Keratinocyte (primary cell): ENCODE measurements at regions not wholly inside any gene's neighbourhood (a gene's known extent, or its start where the extent isn't known, plus 50 kb on each side); places are given as distances from the start of the nearest gene placed in this dataset.
"Not testable (repeated sequence)": the region's sequence is repeated elsewhere in the genome, so short reads cannot be mapped to it uniquely, and the experiment has no call there.

Experiments used
- DNase-seq: peaks from one replicate; pipeline ENCODE4 v3.0.0-alpha.2; 2011; ENCODE audit warnings: low read depth, missing footprints, low spot score
- FAIRE-seq: peaks from 2 replicates; lab custom pipeline; 2011; peaks lifted over from hg19 to GRCh38; lab: Jason Lieb, UNC
- H2AFZ ChIP-seq: 2 replicates; pipeline ENCODE4 v1.6.0; 2012; ENCODE audit warnings: low read length, control low read depth, inconsistent platforms; ENCODE audit not compliant: control insufficient read depth
- H3K27ac ChIP-seq: 2 replicates; pipeline ENCODE4 v1.5.1; 2011; ENCODE audit warnings: low read length; ENCODE audit not compliant: control insufficient read depth, insufficient read depth
- H3K27me3 ChIP-seq: 3 replicates; pipeline ENCODE4 v1.6.0; 2011; ENCODE audit warnings: low read length; ENCODE audit not compliant: control insufficient read depth, insufficient read depth; ENCODE audit errors: extremely low read depth
- H3K36me3 ChIP-seq, 2 experiments: 2 replicates in 1 of 2; 3 replicates in 1 of 2; pipeline ENCODE4 v1.5.1; 2011; ENCODE audit warnings: low read length in 2 of 2, mild to moderate bottlenecking in 1 of 2; ENCODE audit not compliant: control insufficient read depth in 2 of 2, insufficient read depth in 2 of 2; ENCODE audit errors: extremely low read depth in 1 of 2
- H3K4me1 ChIP-seq: 3 replicates; pipeline ENCODE4 v1.5.1; 2011; ENCODE audit warnings: low read length; ENCODE audit not compliant: control insufficient read depth, insufficient read depth; ENCODE audit errors: extremely low read depth
- H3K4me2 ChIP-seq: 3 replicates; pipeline ENCODE4 v1.6.0; 2011; ENCODE audit warnings: low read depth, low read length; ENCODE audit not compliant: control insufficient read depth, insufficient read depth; ENCODE audit errors: extremely low read depth
- H3K4me3 ChIP-seq, 3 experiments: fragments of 200-600 bp in 1 of 3; sonication (generic) in 1 of 3; 2 replicates in 2 of 3; 3 replicates in 1 of 3; pipeline ENCODE4 v1.5.1; 2011 to 2016; ENCODE audit warnings: low read length in 3 of 3, mild to moderate bottlenecking in 3 of 3, control low read depth in 2 of 3, inconsistent platforms in 1 of 3, low read depth in 1 of 3, mixed read lengths in 1 of 3, mixed run types in 1 of 3, moderate library complexity in 1 of 3; ENCODE audit not compliant: control insufficient read depth in 2 of 3, insufficient read depth in 2 of 3; ENCODE audit errors: extremely low read depth in 1 of 3
- H3K79me2 ChIP-seq: 2 replicates; pipeline ENCODE4 v1.6.0; 2012; ENCODE audit warnings: low read length; ENCODE audit not compliant: control insufficient read depth, insufficient read depth
- H3K9ac ChIP-seq: 3 replicates; pipeline ENCODE4 v1.6.0; 2011; ENCODE audit warnings: low read length; ENCODE audit not compliant: control insufficient read depth, insufficient read depth; ENCODE audit errors: extremely low read depth
- H3K9me1 ChIP-seq: 3 replicates; pipeline ENCODE4 v1.6.0; 2011; ENCODE audit warnings: low read length; ENCODE audit not compliant: control insufficient read depth, insufficient read depth; ENCODE audit errors: extremely low read depth
- H3K9me3 ChIP-seq: 2 replicates; pipeline ENCODE4 v1.5.1; 2012; ENCODE audit warnings: low read depth, low read length; ENCODE audit not compliant: control insufficient read depth
- H4K20me1 ChIP-seq: 3 replicates; pipeline ENCODE4 v1.6.0; 2011; ENCODE audit warnings: low read length; ENCODE audit not compliant: control insufficient read depth, insufficient read depth; ENCODE audit errors: extremely low read depth
- CTCF ChIP-seq, 3 experiments: IDR thresholded peaks in 1 of 3; conservative IDR thresholded peaks in 1 of 3; optimal IDR thresholded peaks in 1 of 3; 2 replicates in 2 of 3; 3 replicates in 1 of 3; pipeline versions ENCODE3 to v1.5.1; 2011; ENCODE audit warnings: low read length in 3 of 3, mild to moderate bottlenecking in 3 of 3, moderate library complexity in 2 of 3, control low read depth in 1 of 3, inconsistent platforms in 1 of 3; ENCODE audit not compliant: insufficient read depth in 2 of 3; ENCODE audit errors: extremely low read depth in 1 of 3
- EZH2 ChIP-seq: IDR thresholded peaks from one replicate; pipeline ENCODE4 v1.6.1; 2012; ENCODE audit warnings: inconsistent platforms, mild to moderate bottlenecking, low read length, moderate library complexity
- dilution Hi-C: fragments of 300-500 bp; cut with MboI; formaldehyde crosslinking; loops from one replicate; pipeline ENCODE4 v1.7.0; 2020; ENCODE audit warnings: low sequenced_read_pairs; ENCODE audit not compliant: extremely low pct_ligation_motif_present

GRCh38 chr1:194618101-194618500, 1431.7 kb upstream of the B3GALT2 start:
- TF ChIP-seq CTCF (optimal IDR thresholded peaks at IDR 0.05 in 1 of 3, IDR thresholded peaks at IDR 0.05 in 1 of 3, conservative IDR thresholded peaks at IDR 0.05 in 1 of 3; ENCODE audit: extremely low read depth in 1 of 3, insufficient read depth in 2 of 3, low read length in 3 of 3): no peak
- no peak for TF ChIP-seq EZH2
- no peaks in the 10 kb centered on the region for H3K36me3 ChIP-seq
- dilution Hi-C loops: no loop called here
- FAIRE-seq (no peak), DNase-seq (no peak)
- H3K4me1 ChIP-seq: no peaks in the 10 kb centered on the region
- no peaks in the 10 kb centered on the region for H3K9me1 ChIP-seq
- H3K9ac ChIP-seq: no peak overlapping the region
- H3K4me2 ChIP-seq: no peak overlapping the region
- no peaks in the 10 kb centered on the region for H3K27me3 ChIP-seq
- H3K4me3 ChIP-seq: no peak overlapping the region
- no peak overlapping the region for H3K27ac ChIP-seq
- H3K79me2 ChIP-seq: no peaks in the 10 kb centered on the region
- no peaks in the 10 kb centered on the region for H4K20me1 ChIP-seq
- H3K9me3 ChIP-seq: no peaks in the 10 kb centered on the region
- no peak overlapping the region for H2AFZ ChIP-seq

DNA sequence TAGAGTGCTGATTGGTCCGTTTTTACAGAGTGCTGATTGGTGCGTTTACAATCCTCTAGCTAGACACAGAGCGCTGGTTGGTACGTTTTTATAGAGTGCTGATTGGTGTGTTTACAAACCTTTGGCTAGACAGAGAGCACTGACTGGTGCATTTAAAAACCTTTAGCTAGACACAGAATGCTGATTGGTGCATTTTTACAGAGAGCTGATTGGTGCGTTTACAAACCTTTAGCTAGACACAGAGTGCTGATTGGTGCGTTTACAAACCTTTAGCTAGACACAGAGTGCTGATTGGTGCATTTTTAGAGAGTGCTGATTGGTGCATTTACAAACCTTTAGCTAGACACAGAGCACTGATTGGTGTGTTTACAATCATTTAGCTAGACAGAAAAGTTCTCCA, 1430.9 kb upstream of the B3GALT2 start:
- H3K79me2 ChIP-seq, H3K4me3 ChIP-seq, H3K9me3 ChIP-seq, dilution Hi-C loops, FAIRE-seq, H3K9me1 ChIP-seq, H3K9ac ChIP-seq, H4K20me1 ChIP-seq, H3K4me1 ChIP-seq, H3K27ac ChIP-seq, H3K27me3 ChIP-seq, DNase-seq, H2AFZ ChIP-seq, H3K36me3 ChIP-seq, H3K4me2 ChIP-seq: not testable (repeated sequence)

GRCh38 chr1:194616835-194617234, 1430.4 kb upstream of the B3GALT2 start:
- no peak overlapping the region for H3K27ac ChIP-seq
- DNase-seq (no peak), FAIRE-seq (no peak)
- H3K79me2 ChIP-seq: no peaks in the 10 kb centered on the region
- H3K4me3 ChIP-seq: no peak overlapping the region
- H3K9me1 ChIP-seq: no peaks in the 10 kb centered on the region
- no peak overlapping the region for H3K4me2 ChIP-seq
- no peak overlapping the region for H3K9ac ChIP-seq
- dilution Hi-C loops: no loop called here
- no peak for TF ChIP-seq CTCF (optimal IDR thresholded peaks at IDR 0.05 in 1 of 3, IDR thresholded peaks at IDR 0.05 in 1 of 3, conservative IDR thresholded peaks at IDR 0.05 in 1 of 3; ENCODE audit: extremely low read depth in 1 of 3, insufficient read depth in 2 of 3, low read length in 3 of 3)
- no peak for TF ChIP-seq EZH2
- no peaks in the 10 kb centered on the region for H3K36me3 ChIP-seq
- H2AFZ ChIP-seq: no peak overlapping the region
- H3K9me3 ChIP-seq: no peaks in the 10 kb centered on the region
- H4K20me1 ChIP-seq: no peaks in the 10 kb centered on the region
- no peaks in the 10 kb centered on the region for H3K4me1 ChIP-seq
- H3K27me3 ChIP-seq: no peaks in the 10 kb centered on the region
